Fibroblast of lung (primary cell): ENCODE measurements at regions not wholly inside any gene's neighbourhood (a gene's known extent, or its start where the extent isn't known, plus 50 kb on each side); places are given as distances from the start of the nearest gene placed in this dataset.

Experiments
- EZH2 ChIP-seq: IDR thresholded peaks from 2 replicates; pipeline ENCODE4 v1.5.1; 2012; ENCODE audit warnings: low read length, control low read depth, mild to moderate bottlenecking; ENCODE audit errors: missing control alignments
- TF ChIP-seq, protein P1 (sequence below), 2 donors: IDR thresholded peaks in 1 of 2; conservative IDR thresholded peaks in 1 of 2; 1 replicate in 1 of 2; 2 replicates in 1 of 2; pipeline ENCODE4 v1.5.1; 2011 to 2012; ENCODE audit warnings: low read length in 2 of 2, control low read depth in 1 of 2, inconsistent platforms in 1 of 2, low read depth in 1 of 2, mild to moderate bottlenecking in 1 of 2

DNA sequence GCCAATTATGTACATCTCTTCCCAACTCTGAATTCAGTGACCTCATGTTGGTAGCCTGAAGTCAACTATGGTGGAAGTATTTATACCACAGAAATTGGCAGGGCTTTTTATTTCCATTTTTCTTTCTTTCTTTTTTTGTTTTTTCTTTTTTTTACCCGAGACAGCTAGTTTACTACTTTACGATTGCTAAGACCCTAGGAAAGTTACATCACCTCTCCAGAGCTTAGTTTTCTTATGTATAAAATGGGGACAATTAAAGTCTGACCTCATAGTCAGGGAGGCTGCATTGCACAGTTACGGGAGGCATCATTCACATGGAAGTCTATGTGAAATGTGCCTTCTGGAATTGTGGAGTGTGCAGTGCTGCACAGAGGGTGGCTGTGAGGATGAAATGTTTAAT is 194.3 kb downstream of the MTX2 start:
- TF ChIP-seq, protein P1, sequence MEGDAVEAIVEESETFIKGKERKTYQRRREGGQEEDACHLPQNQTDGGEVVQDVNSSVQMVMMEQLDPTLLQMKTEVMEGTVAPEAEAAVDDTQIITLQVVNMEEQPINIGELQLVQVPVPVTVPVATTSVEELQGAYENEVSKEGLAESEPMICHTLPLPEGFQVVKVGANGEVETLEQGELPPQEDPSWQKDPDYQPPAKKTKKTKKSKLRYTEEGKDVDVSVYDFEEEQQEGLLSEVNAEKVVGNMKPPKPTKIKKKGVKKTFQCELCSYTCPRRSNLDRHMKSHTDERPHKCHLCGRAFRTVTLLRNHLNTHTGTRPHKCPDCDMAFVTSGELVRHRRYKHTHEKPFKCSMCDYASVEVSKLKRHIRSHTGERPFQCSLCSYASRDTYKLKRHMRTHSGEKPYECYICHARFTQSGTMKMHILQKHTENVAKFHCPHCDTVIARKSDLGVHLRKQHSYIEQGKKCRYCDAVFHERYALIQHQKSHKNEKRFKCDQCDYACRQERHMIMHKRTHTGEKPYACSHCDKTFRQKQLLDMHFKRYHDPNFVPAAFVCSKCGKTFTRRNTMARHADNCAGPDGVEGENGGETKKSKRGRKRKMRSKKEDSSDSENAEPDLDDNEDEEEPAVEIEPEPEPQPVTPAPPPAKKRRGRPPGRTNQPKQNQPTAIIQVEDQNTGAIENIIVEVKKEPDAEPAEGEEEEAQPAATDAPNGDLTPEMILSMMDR (conservative IDR thresholded peaks at IDR 0.05 in 1 of 2, IDR thresholded peaks at IDR 0.05 in 1 of 2; ENCODE audit: low read depth in 1 of 2, low read length in 2 of 2): no peak
- TF ChIP-seq EZH2: no peak
